ENCODE measurements at regions not wholly inside any gene's neighbourhood (a gene's known extent, or its start where the extent isn't known, plus 50 kb on each side); places are given as distances from the start of the nearest gene placed in this dataset.
"Not testable (repeated sequence)": the region's sequence is repeated elsewhere in the genome, so short reads cannot be mapped to it uniquely, and the experiment has no call there.

DNA sequence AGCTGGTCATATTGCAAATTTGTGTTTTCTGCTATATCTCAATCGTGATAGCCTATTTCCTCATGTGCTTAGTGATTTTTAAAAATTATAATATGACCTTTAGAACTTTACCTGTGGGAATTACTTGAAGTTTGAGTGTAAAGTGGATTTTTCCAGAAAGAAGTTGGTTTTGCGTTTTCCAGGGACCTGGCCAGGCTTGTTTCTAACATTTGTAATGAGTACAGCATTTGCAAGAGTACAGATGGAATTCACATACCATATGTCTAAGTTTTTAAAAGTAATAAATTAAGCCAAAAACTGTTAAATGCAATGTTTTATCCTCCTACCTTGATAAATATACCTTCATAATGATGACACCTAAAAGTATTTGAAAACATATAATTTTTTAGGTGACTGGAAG lies 443.2 kb downstream of the REEP3 start:
- Histone ChIP-seq H3K4me3 (ENCODE audit: low read depth, low read length) (no peak overlapping the region), H3K36me3 (ENCODE audit: control insufficient read depth, insufficient read depth, low read length) (no peaks in the 10 kb centered on the region), H3K27me3 (ENCODE audit: control insufficient read depth, insufficient read depth, low read length) (no peaks in the 10 kb centered on the region)
- FAIRE-seq = no peak
- DNase-seq (ENCODE audit: low read depth) = no peak
- TF ChIP-seq, protein P1, sequence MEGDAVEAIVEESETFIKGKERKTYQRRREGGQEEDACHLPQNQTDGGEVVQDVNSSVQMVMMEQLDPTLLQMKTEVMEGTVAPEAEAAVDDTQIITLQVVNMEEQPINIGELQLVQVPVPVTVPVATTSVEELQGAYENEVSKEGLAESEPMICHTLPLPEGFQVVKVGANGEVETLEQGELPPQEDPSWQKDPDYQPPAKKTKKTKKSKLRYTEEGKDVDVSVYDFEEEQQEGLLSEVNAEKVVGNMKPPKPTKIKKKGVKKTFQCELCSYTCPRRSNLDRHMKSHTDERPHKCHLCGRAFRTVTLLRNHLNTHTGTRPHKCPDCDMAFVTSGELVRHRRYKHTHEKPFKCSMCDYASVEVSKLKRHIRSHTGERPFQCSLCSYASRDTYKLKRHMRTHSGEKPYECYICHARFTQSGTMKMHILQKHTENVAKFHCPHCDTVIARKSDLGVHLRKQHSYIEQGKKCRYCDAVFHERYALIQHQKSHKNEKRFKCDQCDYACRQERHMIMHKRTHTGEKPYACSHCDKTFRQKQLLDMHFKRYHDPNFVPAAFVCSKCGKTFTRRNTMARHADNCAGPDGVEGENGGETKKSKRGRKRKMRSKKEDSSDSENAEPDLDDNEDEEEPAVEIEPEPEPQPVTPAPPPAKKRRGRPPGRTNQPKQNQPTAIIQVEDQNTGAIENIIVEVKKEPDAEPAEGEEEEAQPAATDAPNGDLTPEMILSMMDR (IDR thresholded peaks at IDR 0.05; ENCODE audit: insufficient read depth, low read length, severe bottlenecking) = no peak

GRCh38 chr10:63965846-63966245 lies 444.6 kb downstream of the REEP3 start:
- no peak for FAIRE-seq
- Histone ChIP-seq H3K27me3 (ENCODE audit: control insufficient read depth, insufficient read depth, low read length) (no peaks in the 10 kb centered on the region), H3K36me3 (ENCODE audit: control insufficient read depth, insufficient read depth, low read length) (no peaks in the 10 kb centered on the region), H3K4me3 (ENCODE audit: low read depth, low read length) (no peak overlapping the region)
- DNase-seq (ENCODE audit: low read depth) = peak; percentile 21
- TF ChIP-seq, protein P1 (IDR thresholded peaks at IDR 0.05; ENCODE audit: insufficient read depth, low read length, severe bottlenecking) = no peak

GRCh38 chr10:63972949-63973827 lies 452.0 kb downstream of the REEP3 start:
- FAIRE-seq = no peak
- no peak overlapping the region for H3K4me3 ChIP-seq (ENCODE audit: low read depth, low read length)
- TF ChIP-seq, protein P1 (IDR thresholded peaks at IDR 0.05; ENCODE audit: insufficient read depth, low read length, severe bottlenecking) = no peak
- no peaks in the 10 kb centered on the region for H3K27me3 ChIP-seq (ENCODE audit: control insufficient read depth, insufficient read depth, low read length)
- DNase-seq (ENCODE audit: low read depth) = no peak
- no peaks in the 10 kb centered on the region for H3K36me3 ChIP-seq (ENCODE audit: control insufficient read depth, insufficient read depth, low read length)

GRCh38 chr10:63976538-63976937 lies 455.3 kb downstream of the REEP3 start:
- Histone ChIP-seq H3K4me3 (ENCODE audit: low read depth, low read length) (no peak overlapping the region), H3K27me3 (ENCODE audit: control insufficient read depth, insufficient read depth, low read length) (no peaks in the 10 kb centered on the region), H3K36me3 (ENCODE audit: control insufficient read depth, insufficient read depth, low read length) (no peaks in the 10 kb centered on the region)
- DNase-seq (ENCODE audit: low read depth) = peak; percentile 25
- TF ChIP-seq, protein P1 (IDR thresholded peaks at IDR 0.05; ENCODE audit: insufficient read depth, low read length, severe bottlenecking) = peak; percentile 61
- no peak for FAIRE-seq

DNA sequence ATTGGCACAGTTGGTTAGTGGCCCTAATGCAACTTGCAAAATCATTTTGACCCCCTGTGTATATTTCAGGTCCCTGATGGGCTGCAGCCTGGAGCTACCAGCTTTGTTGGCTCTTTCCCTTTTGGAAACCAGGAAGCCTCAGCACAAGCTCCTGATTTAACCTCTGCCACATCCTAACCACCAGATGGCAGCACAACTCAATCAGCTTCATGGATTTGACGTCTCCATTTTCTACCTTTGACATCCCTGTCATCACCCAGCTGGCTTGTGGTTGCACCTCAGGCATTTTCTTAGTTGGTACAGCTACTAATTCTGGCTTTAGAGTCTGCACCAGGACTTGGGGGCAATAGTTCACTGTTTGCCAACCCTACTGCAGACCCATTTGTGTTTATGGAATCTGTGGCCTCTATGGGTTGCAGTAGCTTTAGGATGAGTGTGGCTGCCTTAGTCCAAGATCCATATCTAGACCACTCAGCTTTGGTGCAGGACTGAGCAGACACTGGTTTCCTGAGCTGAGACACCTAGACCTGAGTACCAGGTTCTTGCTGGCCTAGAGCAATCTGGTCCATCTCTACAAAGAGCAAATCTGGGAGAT lies 456.2 kb downstream of the REEP3 start:
- FAIRE-seq = no peak
- peak; percentile 43 for DNase-seq (ENCODE audit: low read depth)

GRCh38 chr10:63980870-63981269 lies 459.7 kb downstream of the REEP3 start:
- not testable (repeated sequence) for FAIRE-seq; H3K27me3 ChIP-seq (ENCODE audit: control insufficient read depth, insufficient read depth, low read length); H3K36me3 ChIP-seq (ENCODE audit: control insufficient read depth, insufficient read depth, low read length)

More for the DNA sequence above, 456.2 kb downstream of the REEP3 start:
- TF ChIP-seq, protein P1 (IDR thresholded peaks at IDR 0.05; ENCODE audit: insufficient read depth, low read length, severe bottlenecking) = peak; percentile 74
- H3K27me3 ChIP-seq (ENCODE audit: control insufficient read depth, insufficient read depth, low read length) = no peaks in the 10 kb centered on the region
- H3K36me3 ChIP-seq (ENCODE audit: control insufficient read depth, insufficient read depth, low read length) = no peaks in the 10 kb centered on the region
- no peak overlapping the region for H3K4me3 ChIP-seq (ENCODE audit: low read depth, low read length)

GRCh38 chr10:63984061-63984460 lies 462.9 kb downstream of the REEP3 start:
- not testable (repeated sequence) for FAIRE-seq; H3K36me3 ChIP-seq (ENCODE audit: control insufficient read depth, insufficient read depth, low read length); DNase-seq (ENCODE audit: low read depth)

More at GRCh38 chr10:63980870-63981269, 459.7 kb downstream of the REEP3 start:
- H3K4me3 ChIP-seq (ENCODE audit: low read depth, low read length); DNase-seq (ENCODE audit: low read depth): not testable (repeated sequence)

More at GRCh38 chr10:63984061-63984460, 462.9 kb downstream of the REEP3 start:
- H3K27me3 ChIP-seq (ENCODE audit: control insufficient read depth, insufficient read depth, low read length); H3K4me3 ChIP-seq (ENCODE audit: low read depth, low read length): not testable (repeated sequence)

Data from bronchial epithelial cell (primary cell).